Fibroblast of peridontal ligament (primary cell): ENCODE measurements at regions not wholly inside any gene's neighbourhood (a gene's known extent, or its start where the extent isn't known, plus 50 kb on each side); places are given as distances from the start of the nearest gene placed in this dataset.

Source experiments
- DNase-seq: peaks from one replicate; pipeline ENCODE4 v3.0.0-alpha.2; 2010; ENCODE audit errors: extremely low read depth

- no peak for DNase-seq
These were observed 133.0 kb upstream of the TMCC3 start for GRCh38 chr12:94783343-94783742.

- DNase-seq = no peak
These were observed 131.5 kb upstream of the TMCC3 start for GRCh38 chr12:94781835-94782234.

- peak; percentile 55 for DNase-seq
These were observed 129.1 kb upstream of the TMCC3 start for GRCh38 chr12:94779485-94779884.

- DNase-seq = no peak
These were observed 127.6 kb upstream of the TMCC3 start for GRCh38 chr12:94777936-94778335.

GRCh38 chr12:94775710-94776109, 125.4 kb upstream of the TMCC3 start:
- DNase-seq = no peak

GRCh38 chr12:94771741-94772140, 121.4 kb upstream of the TMCC3 start:
- no peak for DNase-seq

GRCh38 chr12:94771199-94771598, 120.8 kb upstream of the TMCC3 start:
- no peak for DNase-seq

GRCh38 chr12:94770791-94771190, 120.4 kb upstream of the TMCC3 start:
- no peak for DNase-seq

- DNase-seq = no peak
These were observed 119.7 kb upstream of the TMCC3 start for GRCh38 chr12:94769776-94770759.

- DNase-seq = no peak
These were observed 118.7 kb upstream of the TMCC3 start for GRCh38 chr12:94769047-94769420.

GRCh38 chr12:94768398-94769046, 118.2 kb upstream of the TMCC3 start:
- no peak for DNase-seq

GRCh38 chr12:94767956-94768355, 117.6 kb upstream of the TMCC3 start:
- DNase-seq = peak; percentile 64

- no peak for DNase-seq
These were observed 116.0 kb upstream of the TMCC3 start for GRCh38 chr12:94766397-94766796.

GRCh38 chr12:94763462-94763861, 113.1 kb upstream of the TMCC3 start:
- no peak for DNase-seq

GRCh38 chr12:94762943-94763342, 112.6 kb upstream of the TMCC3 start:
- DNase-seq = no peak

GRCh38 chr12:94762259-94762942, 112.0 kb upstream of the TMCC3 start:
- peak; percentile 8 for DNase-seq

- DNase-seq = peak; percentile 93
These were observed 111.2 kb upstream of the TMCC3 start for GRCh38 chr12:94761559-94761958.

GRCh38 chr12:94760786-94761185, 110.4 kb upstream of the TMCC3 start:
- DNase-seq = peak; percentile 33

GRCh38 chr12:94756789-94757188, 106.4 kb upstream of the TMCC3 start:
- no peak for DNase-seq

GRCh38 chr12:94755598-94755997, 105.2 kb upstream of the TMCC3 start:
- DNase-seq = no peak

- DNase-seq = no peak
These were observed 104.3 kb upstream of the TMCC3 start for GRCh38 chr12:94754653-94755052.

- no peak for DNase-seq
These were observed 102.8 kb upstream of the TMCC3 start for GRCh38 chr12:94753036-94753679.
